ENCODE measurements at regions not wholly inside any gene's neighbourhood (a gene's known extent, or its start where the extent isn't known, plus 50 kb on each side); places are given as distances from the start of the nearest gene placed in this dataset.

GRCh38 chr4:185938654-185939053 lies 126.7 kb upstream of the SORBS2 start:
- Mint-ChIP-seq H3K27me3 (ENCODE audit: low read depth) (no peaks in the 10 kb centered on the region), H3K36me3 (ENCODE audit: low read depth) (no peaks in the 10 kb centered on the region), H3K4me3 (no peak overlapping the region), H3K9me3 (no peaks in the 10 kb centered on the region), H3K27ac (ENCODE audit: unreplicated experiment) (no peak overlapping the region), H3K4me1 (peaks cover 14% of the 10 kb centered on the region)
- no peak for DNase-seq (ENCODE audit: low read depth, low spot score)
- TF ChIP-seq, protein P1, sequence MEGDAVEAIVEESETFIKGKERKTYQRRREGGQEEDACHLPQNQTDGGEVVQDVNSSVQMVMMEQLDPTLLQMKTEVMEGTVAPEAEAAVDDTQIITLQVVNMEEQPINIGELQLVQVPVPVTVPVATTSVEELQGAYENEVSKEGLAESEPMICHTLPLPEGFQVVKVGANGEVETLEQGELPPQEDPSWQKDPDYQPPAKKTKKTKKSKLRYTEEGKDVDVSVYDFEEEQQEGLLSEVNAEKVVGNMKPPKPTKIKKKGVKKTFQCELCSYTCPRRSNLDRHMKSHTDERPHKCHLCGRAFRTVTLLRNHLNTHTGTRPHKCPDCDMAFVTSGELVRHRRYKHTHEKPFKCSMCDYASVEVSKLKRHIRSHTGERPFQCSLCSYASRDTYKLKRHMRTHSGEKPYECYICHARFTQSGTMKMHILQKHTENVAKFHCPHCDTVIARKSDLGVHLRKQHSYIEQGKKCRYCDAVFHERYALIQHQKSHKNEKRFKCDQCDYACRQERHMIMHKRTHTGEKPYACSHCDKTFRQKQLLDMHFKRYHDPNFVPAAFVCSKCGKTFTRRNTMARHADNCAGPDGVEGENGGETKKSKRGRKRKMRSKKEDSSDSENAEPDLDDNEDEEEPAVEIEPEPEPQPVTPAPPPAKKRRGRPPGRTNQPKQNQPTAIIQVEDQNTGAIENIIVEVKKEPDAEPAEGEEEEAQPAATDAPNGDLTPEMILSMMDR (conservative IDR thresholded peaks at IDR 0.05) = no peak

DNA sequence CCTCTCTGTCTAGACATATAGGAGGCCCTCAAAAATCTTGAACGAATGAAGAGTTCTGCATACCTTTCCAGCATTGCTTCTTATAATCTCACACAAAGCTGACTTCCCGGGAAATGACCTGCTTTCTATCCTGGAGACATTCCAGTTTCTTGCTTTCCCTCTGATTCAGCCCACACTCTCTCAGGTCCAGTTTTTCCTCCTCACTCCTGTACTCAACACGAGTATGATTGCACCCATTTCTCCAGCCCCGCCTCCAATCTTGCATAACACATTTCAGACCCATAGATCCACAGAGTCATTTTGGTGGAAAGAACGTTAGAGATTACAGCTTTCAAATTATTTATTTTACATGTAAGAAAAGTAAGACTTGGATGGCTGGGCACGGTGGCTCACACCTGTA lies 127.5 kb upstream of the TLR3 start:
- H3K27ac Mint-ChIP-seq (ENCODE audit: unreplicated experiment) = no peak overlapping the region
- H3K4me3 Mint-ChIP-seq = no peak overlapping the region
- no peaks in the 10 kb centered on the region for H3K27me3 Mint-ChIP-seq (ENCODE audit: low read depth)
- H3K4me1 Mint-ChIP-seq = peaks cover 8% of the 10 kb centered on the region
- DNase-seq (ENCODE audit: low read depth, low spot score) = no peak
- TF ChIP-seq, protein P1 (conservative IDR thresholded peaks at IDR 0.05) = no peak
- H3K36me3 Mint-ChIP-seq (ENCODE audit: low read depth) = no peaks in the 10 kb centered on the region
- H3K9me3 Mint-ChIP-seq = no peaks in the 10 kb centered on the region

- no peak for DNase-seq (ENCODE audit: low read depth, low spot score)
- Mint-ChIP-seq H3K27me3 (ENCODE audit: low read depth) (no peaks in the 10 kb centered on the region), H3K27ac (ENCODE audit: unreplicated experiment) (no peak overlapping the region), H3K36me3 (ENCODE audit: low read depth) (no peaks in the 10 kb centered on the region), H3K4me3 (no peak overlapping the region), H3K9me3 (no peaks in the 10 kb centered on the region), H3K4me1 (no peaks in the 10 kb centered on the region)
- TF ChIP-seq, protein P1 (conservative IDR thresholded peaks at IDR 0.05) = no peak
Measured at GRCh38 chr4:185945252-185945651, 123.7 kb upstream of the TLR3 start.

GRCh38 chr4:185945906-185946305 lies 123.0 kb upstream of the TLR3 start:
- no peaks in the 10 kb centered on the region for H3K36me3 Mint-ChIP-seq (ENCODE audit: low read depth)
- H3K4me1 Mint-ChIP-seq = no peaks in the 10 kb centered on the region
- no peaks in the 10 kb centered on the region for H3K9me3 Mint-ChIP-seq
- H3K27ac Mint-ChIP-seq (ENCODE audit: unreplicated experiment) = no peak overlapping the region
- TF ChIP-seq, protein P1 (conservative IDR thresholded peaks at IDR 0.05) = no peak
- H3K27me3 Mint-ChIP-seq (ENCODE audit: low read depth) = no peaks in the 10 kb centered on the region
- no peak for DNase-seq (ENCODE audit: low read depth, low spot score)
- H3K4me3 Mint-ChIP-seq = no peak overlapping the region

- DNase-seq (ENCODE audit: low read depth, low spot score) = no peak
- no peak overlapping the region for H3K4me3 Mint-ChIP-seq
- H3K27me3 Mint-ChIP-seq (ENCODE audit: low read depth) = no peaks in the 10 kb centered on the region
- no peaks in the 10 kb centered on the region for H3K36me3 Mint-ChIP-seq (ENCODE audit: low read depth)
- peaks cover 11% of the 10 kb centered on the region for H3K4me1 Mint-ChIP-seq
- TF ChIP-seq, protein P1 (conservative IDR thresholded peaks at IDR 0.05) = no peak
- H3K9me3 Mint-ChIP-seq = no peaks in the 10 kb centered on the region
- H3K27ac Mint-ChIP-seq (ENCODE audit: unreplicated experiment) = no peak overlapping the region
Measured at GRCh38 chr4:185950891-185951290, 118.1 kb upstream of the TLR3 start.

Measured in neural crest cell (in vitro differentiated cells).